Left forelimb (tissue), 1 donor: ENCODE measurements at regions not wholly inside any gene's neighbourhood (a gene's known extent, or its start where the extent isn't known, plus 50 kb on each side); places are given as distances from the start of the nearest gene placed in this dataset.

Experiments
- DNase-seq: peaks from one replicate; pipeline ENCODE4 v3.0.0-alpha.2; 2018; ENCODE audit warnings: low spot score

DNA sequence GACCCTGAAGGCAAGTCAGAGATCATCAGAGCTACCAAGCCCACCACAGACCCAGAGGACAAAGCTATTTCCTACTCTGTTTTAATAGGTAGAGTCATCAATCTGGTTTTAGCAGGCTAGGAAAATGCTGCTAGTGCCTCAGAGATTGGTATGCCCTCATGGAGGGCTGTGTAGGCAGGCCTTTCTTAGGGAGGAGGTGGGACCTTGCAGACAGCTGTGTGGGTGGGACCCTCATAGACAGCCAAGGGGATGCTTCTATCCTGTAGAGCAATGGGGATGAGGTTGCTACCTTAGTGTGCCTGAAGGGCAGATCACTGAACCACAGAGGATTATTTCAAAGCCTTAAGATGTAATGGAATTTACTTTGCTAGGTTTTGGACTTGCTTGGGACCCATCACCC lies 534.9 kb upstream of the KLF12 start:
- no peak for DNase-seq

DNA sequence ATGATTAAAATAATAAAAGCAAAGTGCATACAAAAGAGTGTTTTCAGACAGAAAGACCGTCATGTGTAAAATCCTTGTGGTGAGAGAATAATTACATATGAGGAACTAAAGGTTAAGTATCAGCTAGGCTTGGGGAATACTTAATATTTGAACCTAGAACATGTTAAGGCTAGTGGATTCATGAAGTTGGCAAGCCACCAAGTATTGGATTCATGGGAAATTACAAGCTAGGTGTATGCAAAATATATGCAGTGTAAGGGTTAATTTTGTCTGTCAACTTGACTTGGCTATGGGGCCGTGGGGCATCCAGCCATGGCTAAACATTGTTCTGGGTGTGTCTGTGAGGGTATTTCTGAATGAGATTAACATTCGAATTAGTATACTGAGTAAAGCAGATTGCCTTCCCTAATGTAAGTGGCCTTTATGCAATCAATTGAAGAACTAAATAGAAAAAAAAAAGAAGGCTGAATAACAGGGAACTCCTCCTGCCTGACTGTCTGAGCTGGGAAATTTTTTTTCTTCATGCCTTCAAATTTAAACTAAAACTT lies 533.5 kb upstream of the KLF12 start:
- DNase-seq = no peak

- no peak for DNase-seq
Observed at GRCh38 chr13:74662905-74663304, 528.7 kb upstream of the KLF12 start.

- no peak for DNase-seq
Observed at GRCh38 chr13:74661851-74662250, 527.6 kb upstream of the KLF12 start.

DNA sequence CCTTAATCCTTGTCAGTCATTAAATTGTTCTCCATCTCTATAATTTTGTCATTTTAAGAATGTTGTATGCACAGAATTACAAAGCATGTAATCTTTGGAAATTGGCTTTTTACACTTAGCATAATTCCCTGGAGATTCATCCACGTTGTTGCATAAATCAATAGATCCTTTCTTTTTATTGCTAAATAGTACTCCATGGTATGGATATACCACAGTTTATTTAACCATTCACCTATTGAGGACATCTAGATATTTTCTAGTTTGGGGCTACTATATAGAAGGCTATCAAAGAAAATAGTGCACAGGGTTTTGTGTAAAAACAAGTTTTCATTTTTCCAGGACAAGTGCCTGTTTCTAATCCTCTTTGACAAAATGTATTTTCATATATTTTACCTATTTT lies 523.6 kb upstream of the KLF12 start:
- DNase-seq = no peak

DNA sequence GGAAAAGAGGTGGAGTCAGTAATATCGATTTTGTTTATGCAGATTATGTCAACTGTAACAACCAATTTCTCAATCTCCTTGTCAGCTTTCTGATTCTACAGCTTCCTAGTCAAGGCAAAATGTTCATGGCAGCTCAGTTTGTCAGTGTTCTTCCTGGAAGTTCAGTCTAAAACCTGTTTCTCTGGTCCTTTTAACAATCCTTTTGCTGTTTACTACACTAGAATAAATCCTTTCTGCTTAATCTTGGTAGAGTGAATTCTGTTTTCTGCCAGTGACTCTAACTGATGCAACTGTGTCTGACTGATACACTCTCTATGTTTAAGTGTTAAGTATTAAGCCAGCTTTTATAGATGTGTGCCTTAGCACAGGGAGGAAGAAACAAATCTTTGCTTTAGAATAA lies 516.9 kb upstream of the KLF12 start:
- no peak for DNase-seq

- DNase-seq = no peak
Observed at GRCh38 chr13:74647991-74648390, 513.8 kb upstream of the KLF12 start.

- DNase-seq = no peak
Observed at GRCh38 chr13:74647211-74647610, 513.0 kb upstream of the KLF12 start.

DNA sequence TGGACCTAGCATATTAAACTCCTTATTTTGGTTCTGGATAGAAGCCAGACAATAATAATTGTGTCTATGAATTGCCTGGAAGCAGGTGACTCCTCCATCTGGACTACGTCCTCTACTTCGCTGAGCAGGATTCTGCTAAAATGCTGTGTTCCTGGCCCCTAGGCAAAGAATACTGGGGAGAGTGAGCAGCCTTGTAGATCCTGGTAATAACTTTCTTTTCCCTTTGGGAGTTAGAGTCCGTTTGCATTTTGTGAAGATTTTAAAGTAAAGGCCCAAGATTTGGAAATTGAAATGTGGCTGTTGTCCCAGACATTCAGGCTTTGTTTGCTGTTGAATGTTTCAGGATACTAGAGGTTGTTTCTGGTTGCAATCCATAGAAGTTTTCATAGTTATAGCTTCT lies 511.9 kb upstream of the KLF12 start:
- DNase-seq = no peak

DNA sequence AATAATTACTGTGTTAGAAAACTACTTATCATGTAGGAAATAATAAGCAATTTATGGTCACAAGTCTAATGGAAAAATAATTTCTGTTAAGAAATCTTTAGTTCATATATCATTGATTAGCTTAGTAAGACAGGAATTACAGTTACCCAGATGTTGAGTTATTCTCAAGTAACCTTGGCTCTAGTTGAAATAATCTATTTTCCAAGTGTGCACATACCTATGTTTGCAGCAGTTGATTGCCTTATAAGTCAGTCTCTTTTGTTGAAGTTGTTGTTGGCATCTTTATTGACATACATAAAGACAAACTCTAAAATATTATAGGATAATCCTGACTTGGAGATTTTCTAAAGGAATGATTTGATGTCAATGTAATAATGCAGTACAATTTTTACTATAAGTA lies 511.4 kb upstream of the KLF12 start:
- no peak for DNase-seq

GRCh38 chr13:74644229-74644628 lies 510.0 kb upstream of the KLF12 start:
- DNase-seq = no peak

DNA sequence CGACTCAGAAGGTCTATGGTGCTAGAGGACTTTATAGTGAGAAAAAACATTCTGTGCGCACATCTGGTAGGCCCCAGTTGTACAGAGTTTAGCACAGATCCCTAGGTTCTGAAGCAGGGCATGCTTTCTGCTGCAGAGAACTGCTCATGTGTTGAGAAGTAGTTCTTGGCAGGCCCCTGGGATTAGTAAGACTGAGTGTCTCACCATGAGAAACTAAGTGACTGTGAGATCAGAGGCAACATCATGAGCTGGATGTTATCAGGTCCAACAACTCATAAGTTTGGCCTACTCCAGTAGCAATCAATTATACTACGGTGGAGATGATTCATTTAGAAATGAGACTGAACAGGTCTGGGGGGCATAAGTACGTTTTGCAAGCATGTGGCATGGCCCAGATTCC lies 507.4 kb upstream of the KLF12 start:
- no peak for DNase-seq

- DNase-seq = no peak
Observed at GRCh38 chr13:74633734-74634133, 499.5 kb upstream of the KLF12 start.

- DNase-seq = no peak
Observed at GRCh38 chr13:74629985-74630384, 495.8 kb upstream of the KLF12 start.

- DNase-seq = no peak
Observed at GRCh38 chr13:74625541-74625940, 491.3 kb upstream of the KLF12 start.

DNA sequence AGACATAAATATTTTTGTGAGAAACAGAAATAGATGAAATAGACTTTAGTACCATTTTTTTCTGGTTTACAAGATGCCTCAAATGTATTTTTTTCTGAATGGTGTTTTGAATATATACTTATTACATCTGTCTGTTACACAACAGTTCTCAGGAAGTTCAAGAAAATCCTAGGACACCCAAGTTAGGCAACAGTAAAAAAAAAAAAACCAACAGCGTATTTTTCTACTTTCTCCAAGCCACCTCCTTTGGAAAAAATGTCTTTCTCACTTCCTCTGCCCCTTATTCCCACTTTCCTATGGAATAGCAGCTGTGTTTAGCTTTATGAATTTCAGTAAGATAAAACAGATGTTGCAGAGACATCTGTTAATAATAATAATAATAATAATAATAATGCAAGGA lies 489.6 kb upstream of the KLF12 start:
- no peak for DNase-seq

DNA sequence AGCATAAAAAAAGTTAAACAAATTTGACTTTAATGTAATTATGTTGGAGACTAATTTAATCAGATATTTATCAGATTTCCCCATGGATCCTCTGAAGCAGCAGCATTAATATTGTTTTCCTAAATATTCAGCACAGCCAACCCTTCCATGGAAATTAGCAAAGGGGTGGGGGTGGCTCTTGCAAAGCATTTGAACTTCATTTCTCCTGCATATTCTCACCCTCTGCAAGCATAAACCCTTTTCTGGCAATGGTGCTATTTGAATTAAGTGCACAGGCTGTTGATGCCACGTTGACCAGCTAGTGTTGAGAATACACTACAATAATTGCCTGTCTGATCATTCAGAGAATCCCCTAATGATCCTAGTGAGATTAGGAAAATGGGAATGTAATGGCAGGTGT lies 488.1 kb upstream of the KLF12 start:
- no peak for DNase-seq

- DNase-seq = no peak
Observed at GRCh38 chr13:74620711-74621110, 486.5 kb upstream of the KLF12 start.

GRCh38 chr13:74620308-74620707 lies 486.1 kb upstream of the KLF12 start:
- no peak for DNase-seq

DNA sequence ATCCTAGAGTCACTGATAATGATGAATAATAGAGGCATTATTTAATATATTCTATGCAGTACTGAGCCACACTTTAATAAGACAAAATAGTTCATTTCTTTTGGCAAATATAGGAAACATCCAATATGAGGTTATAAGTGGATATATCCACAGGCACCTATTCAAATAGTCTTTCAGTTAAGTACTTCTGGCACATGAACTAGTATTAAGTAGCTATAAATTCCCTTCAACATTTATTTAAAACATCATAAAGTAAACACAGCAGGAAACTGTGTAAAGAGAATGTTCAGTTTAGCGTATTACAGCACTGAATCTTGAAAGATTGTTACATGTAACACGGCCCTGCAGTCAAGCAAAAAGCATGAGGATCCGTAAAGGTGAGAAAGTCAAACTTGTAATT lies 463.3 kb upstream of the KLF12 start:
- no peak for DNase-seq

DNA sequence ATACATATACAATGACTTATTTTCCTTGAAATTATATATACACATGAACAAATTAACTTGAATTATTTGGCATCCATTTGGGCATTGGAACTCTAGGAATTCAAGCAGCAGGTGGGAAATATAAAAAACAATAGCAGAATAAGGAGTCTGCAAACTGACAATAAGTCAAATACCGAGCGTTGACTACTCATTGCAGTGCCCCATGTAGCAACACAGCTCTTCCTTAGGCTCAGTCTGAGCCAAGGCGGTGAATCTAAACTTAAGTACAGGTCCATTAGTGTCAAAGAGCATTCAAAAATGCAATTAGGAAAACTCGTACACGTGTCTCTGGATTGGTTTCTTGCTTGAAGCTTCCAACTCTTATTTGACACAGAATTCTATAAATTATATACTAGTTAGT lies 462.5 kb upstream of the KLF12 start:
- DNase-seq = no peak

GRCh38 chr13:74593688-74594087 lies 459.5 kb upstream of the KLF12 start:
- DNase-seq = no peak

GRCh38 chr13:74586847-74587246 lies 452.6 kb upstream of the KLF12 start:
- DNase-seq = no peak

DNA sequence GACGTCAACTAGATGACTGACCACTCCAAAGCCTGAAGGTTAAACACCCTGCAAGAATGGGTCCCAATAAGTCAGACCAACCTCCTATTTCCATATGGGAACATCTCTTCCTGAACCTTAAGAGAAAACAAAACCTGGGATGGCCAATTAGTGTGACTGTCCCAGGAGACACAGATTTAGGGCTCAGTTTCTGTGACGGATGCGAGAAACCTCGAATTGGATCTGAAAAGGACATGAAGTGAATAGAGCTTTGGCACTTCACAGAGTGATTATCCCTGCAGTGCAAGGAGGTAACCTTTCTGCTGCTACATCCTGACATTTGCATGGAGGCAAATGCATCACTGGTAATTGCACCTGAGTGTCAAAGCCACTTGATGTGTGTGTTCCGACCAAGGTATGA lies 442.2 kb upstream of the KLF12 start:
- DNase-seq = no peak

GRCh38 chr13:74575729-74576125 lies 441.5 kb upstream of the KLF12 start:
- peak; percentile 89 for DNase-seq
